K562 (cell line): ENCODE measurements at regions not wholly inside any gene's neighbourhood (a gene's known extent, or its start where the extent isn't known, plus 50 kb on each side); places are given as distances from the start of the nearest gene placed in this dataset.

Experiments
- NUFIP1 ChIP-seq: fragments of 450-650 bp; IDR thresholded peaks from 2 replicates; pipeline ENCODE4 v1.6.1; 2018; ENCODE audit not compliant: partially characterized antibody
- SRF ChIP-seq, 2 experiments: fragments of 250-450, 450-650 bp in 1 of 2; sonication (Bioruptor Pico) in 1 of 2; sonication (generic) in 1 of 2; formaldehyde crosslinking; IDR thresholded peaks; 2 replicates each; pipeline versions ENCODE4 v1.5.0 to v1.5.1; 2020 to 2022; ENCODE audit warnings: mild to moderate bottlenecking in 1 of 2, missing genetic modification reagents in 1 of 2
- ZSCAN29 ChIP-seq: fragments of 450-650 bp; IDR thresholded peaks from 2 replicates; pipeline ENCODE4 v1.6.1; 2017

GRCh38 chr10:111879969-111880368 is 303.6 kb downstream of the GPAM start:
- TF ChIP-seq NUFIP1 (no peak), ZSCAN29 (no peak), SRF (CRISPR knock-in tag; IDR thresholded peaks at IDR 0.05) (no peak)
